Prostate gland (tissue), 2 donors: ENCODE measurements at regions not wholly inside any gene's neighbourhood (a gene's known extent, or its start where the extent isn't known, plus 50 kb on each side); places are given as distances from the start of the nearest gene placed in this dataset.

Source experiments
- DNase-seq: peaks from one replicate; pipeline ENCODE4 v3.0.0-alpha.2; 2019; ENCODE audit warnings: low spot score
- H3K27ac ChIP-seq, 2 donors: fragments of 200-600 bp; sonication (generic); 2 replicates each; pipeline ENCODE4 v1.5.1; 2017 to 2019
- H3K27me3 ChIP-seq: fragments of 200-600 bp; sonication (generic); replicated peaks from 2 replicates; pipeline ENCODE4 v1.5.1; 2019; ENCODE audit not compliant: insufficient read depth
- H3K36me3 ChIP-seq, 2 donors: fragments of 200-600 bp; sonication (generic); 1 replicate in 1 of 2; 2 replicates in 1 of 2; pipeline versions ENCODE4 v1.5.1 to v1.8.1; 2017 to 2019
- H3K4me1 ChIP-seq: fragments of 200-600 bp; sonication (generic); replicated peaks from 2 replicates; pipeline ENCODE4 v1.5.1; 2019
- H3K4me3 ChIP-seq, 2 donors: fragments of 200-600 bp; sonication (generic); 2 replicates each; pipeline ENCODE4 v1.5.1; 2017 to 2019
- H3K9me3 ChIP-seq: fragments of 200-600 bp; sonication (generic); 2 replicates; pipeline ENCODE4 v1.5.1; 2017
- CTCF ChIP-seq, 4 experiments: fragments of 200-600 bp in 2 of 4; fragments of 450-650 bp in 2 of 4; sonication (generic) in 2 of 4; IDR thresholded peaks; 1 replicate in 3 of 4; 2 replicates in 1 of 4; pipeline ENCODE4 v1.5.1; 2016 to 2019; ENCODE audit warnings: antibody characterized with exemption in 4 of 4, mild to moderate bottlenecking in 2 of 4, moderate library complexity in 2 of 4
- POLR2A ChIP-seq: fragments of 450-650 bp; IDR thresholded peaks from one replicate; pipeline ENCODE4 v1.6.1; 2016; ENCODE audit warnings: antibody characterized with exemption, mild to moderate bottlenecking
- POLR2AphosphoS5 ChIP-seq: sonication (generic); formaldehyde crosslinking; IDR thresholded peaks from one replicate; pipeline ENCODE4 v1.6.1; 2017; ENCODE audit warnings: antibody characterized with exemption
- WGBS: methylation state at CpG from one replicate; pipeline ENCODE4 v1.1.5; 2018; 5-methylcytosine and 5-hydroxymethylcytosine counted together
- intact Hi-C: fragments of 100-400 bp; cut with DNase I; formaldehyde crosslinking; loops from one replicate; pipeline ENCODE4 v1.14.2; 2022

- no peaks in the 10 kb centered on the region for H3K4me1 ChIP-seq
- H3K27ac ChIP-seq = peak overlapping the region in 1 of 2 donors; percentile 16
- TF ChIP-seq CTCF (IDR thresholded peaks at IDR 0.05) = no peak
- no peak for TF ChIP-seq POLR2A
- no peak for TF ChIP-seq POLR2AphosphoS5
- intact Hi-C loops = no loop called here
- H3K9me3 ChIP-seq = no peaks in the 10 kb centered on the region
- H3K27me3 ChIP-seq = no peaks in the 10 kb centered on the region
- 90% methylated on average over 9 of the region's 9 CpGs for WGBS
- DNase-seq = no peak
- no peaks in the 10 kb centered on the region for H3K36me3 ChIP-seq
- no peak overlapping the region for H3K4me3 ChIP-seq
Observed at GRCh38 chr2:42847596-42848151, 55.3 kb upstream of the HAAO start.

- Histone ChIP-seq H3K9me3 (no peaks in the 10 kb centered on the region), H3K36me3 (no peaks in the 10 kb centered on the region), H3K27me3 (no peaks in the 10 kb centered on the region), H3K4me1 (no peaks in the 10 kb centered on the region), H3K27ac (peak overlapping the region; percentile 11 to 22), H3K4me3 (no peak overlapping the region)
- intact Hi-C loops = no loop called here
- 90% methylated on average over 9 of the region's 9 CpGs for WGBS
- no peak for DNase-seq
- no peak for TF ChIP-seq POLR2AphosphoS5
- TF ChIP-seq CTCF (IDR thresholded peaks at IDR 0.05) = no peak
- no peak for TF ChIP-seq POLR2A
Observed at GRCh38 chr2:42846932-42847595, 54.7 kb upstream of the HAAO start.

GRCh38 chr2:42846026-42846425 is 53.6 kb upstream of the HAAO start:
- H3K4me1 ChIP-seq = no peaks in the 10 kb centered on the region
- intact Hi-C loops = no loop called here

GRCh38 chr2:42844901-42845821 is 52.8 kb upstream of the HAAO start:
- no peak for TF ChIP-seq CTCF (IDR thresholded peaks at IDR 0.05)
- TF ChIP-seq POLR2AphosphoS5 = peak; percentile 92
- no peak for TF ChIP-seq POLR2A
- no peak overlapping the region for H3K4me3 ChIP-seq
- intact Hi-C loops = loop anchor here (1.0 kb wide), 1 partner anchor 21 kb away; no protein-coding TSS in a partner anchor
- peak; percentile 74 for DNase-seq
- no peaks in the 10 kb centered on the region for H3K27me3 ChIP-seq
- H3K4me1 ChIP-seq = no peaks in the 10 kb centered on the region
- no peaks in the 10 kb centered on the region for H3K36me3 ChIP-seq
- no peaks in the 10 kb centered on the region for H3K9me3 ChIP-seq
- H3K27ac ChIP-seq = peak overlapping the region; percentile 12 to 34
- WGBS = 4% methylated on average over 20 of the region's 20 CpGs

More at GRCh38 chr2:42846026-42846425, 53.6 kb upstream of the HAAO start:
- Histone ChIP-seq H3K27ac (peak overlapping the region; percentile 12 to 34), H3K4me3 (no peak overlapping the region), H3K36me3 (no peaks in the 10 kb centered on the region), H3K9me3 (no peaks in the 10 kb centered on the region), H3K27me3 (no peaks in the 10 kb centered on the region)
- no peak for DNase-seq
- WGBS = 69% methylated on average over 8 of the region's 8 CpGs
- TF ChIP-seq CTCF (IDR thresholded peaks at IDR 0.05) = no peak
- TF ChIP-seq POLR2AphosphoS5 = no peak
- TF ChIP-seq POLR2A = no peak
